Hepatocyte (in vitro differentiated cells): ENCODE measurements at regions not wholly inside any gene's neighbourhood (a gene's known extent, or its start where the extent isn't known, plus 50 kb on each side); places are given as distances from the start of the nearest gene placed in this dataset.

Source experiments
- DNase-seq: peaks from one replicate; pipeline ENCODE4 v3.0.0-alpha.2; 2016; ENCODE audit warnings: low spot score
- H2AFZ ChIP-seq: fragments of 200-600 bp; sonication (generic); 2 replicates; pipeline ENCODE4 v1.6.0; 2016; ENCODE audit warnings: antibody characterized with exemption, mild to moderate bottlenecking
- H3K27ac ChIP-seq: fragments of 200-600 bp; sonication (generic); 2 replicates; pipeline ENCODE4 v1.5.1; 2016; ENCODE audit warnings: mild to moderate bottlenecking
- H3K27me3 ChIP-seq: fragments of 200-600 bp; sonication (generic); 2 replicates; pipeline ENCODE4 v1.6.1; 2016
- H3K36me3 ChIP-seq: fragments of 200-600 bp; sonication (generic); replicated peaks from 2 replicates; pipeline ENCODE4 v1.5.1; 2016; ENCODE audit warnings: low read depth; ENCODE audit not compliant: insufficient read depth
- H3K4me1 ChIP-seq: fragments of 200-600 bp; sonication (generic); 2 replicates; pipeline ENCODE4 v1.5.1; 2016; ENCODE audit warnings: mild to moderate bottlenecking, moderate library complexity; ENCODE audit not compliant: insufficient read depth
- H3K4me2 ChIP-seq: fragments of 200-600 bp; sonication (generic); 2 replicates; pipeline ENCODE4 v1.6.0; 2016
- H3K4me3 ChIP-seq: fragments of 200-600 bp; sonication (generic); 2 replicates; pipeline ENCODE4 v1.5.1; 2016; ENCODE audit warnings: mild to moderate bottlenecking
- H3K79me2 ChIP-seq: fragments of 200-600 bp; sonication (generic); 2 replicates; pipeline ENCODE4 v1.6.0; 2017; ENCODE audit warnings: mild to moderate bottlenecking
- H3K9me2 ChIP-seq: fragments of 200-600 bp; sonication (generic); replicated peaks from 2 replicates; pipeline ENCODE4 v1.6.0; 2017; ENCODE audit warnings: mild to moderate bottlenecking; ENCODE audit not compliant: insufficient read depth
- H3K9me3 ChIP-seq: fragments of 200-600 bp; sonication (generic); 2 replicates; pipeline ENCODE4 v1.5.1; 2016; ENCODE audit warnings: low read depth, mild to moderate bottlenecking
- H4K20me1 ChIP-seq: fragments of 200-600 bp; sonication (generic); 2 replicates; pipeline ENCODE4 v1.6.0; 2016; ENCODE audit warnings: mild to moderate bottlenecking; ENCODE audit not compliant: insufficient read depth, poor library complexity, severe bottlenecking
- EZH2 ChIP-seq: fragments of 200-600 bp; sonication (generic); IDR thresholded peaks from 2 replicates; pipeline ENCODE4 v1.6.1; 2016; ENCODE audit warnings: antibody characterized with exemption, mild to moderate bottlenecking, borderline replicate concordance
- EZH2phosphoT487 ChIP-seq: fragments of 200-600 bp; sonication (generic); IDR thresholded peaks from one replicate; pipeline ENCODE4 v1.6.1; 2018; ENCODE audit warnings: antibody characterized with exemption, mild to moderate bottlenecking, low read depth, moderate library complexity; ENCODE audit not compliant: unreplicated experiment, severe bottlenecking
- WGBS: methylation state at CpG from one replicate; pipeline ENCODE4 v1.1.6; 2016; ENCODE audit warnings: low lambda C conversion rate; ENCODE audit errors: missing lambda C conversion rate; 5-methylcytosine and 5-hydroxymethylcytosine counted together
- TF ChIP-seq, protein P1 (sequence below): fragments of 200-600 bp; sonication (generic); IDR thresholded peaks from 2 replicates; pipeline ENCODE4 v1.5.1; 2016; ENCODE audit warnings: antibody characterized with exemption, mild to moderate bottlenecking; ENCODE audit not compliant: poor library complexity

DNA sequence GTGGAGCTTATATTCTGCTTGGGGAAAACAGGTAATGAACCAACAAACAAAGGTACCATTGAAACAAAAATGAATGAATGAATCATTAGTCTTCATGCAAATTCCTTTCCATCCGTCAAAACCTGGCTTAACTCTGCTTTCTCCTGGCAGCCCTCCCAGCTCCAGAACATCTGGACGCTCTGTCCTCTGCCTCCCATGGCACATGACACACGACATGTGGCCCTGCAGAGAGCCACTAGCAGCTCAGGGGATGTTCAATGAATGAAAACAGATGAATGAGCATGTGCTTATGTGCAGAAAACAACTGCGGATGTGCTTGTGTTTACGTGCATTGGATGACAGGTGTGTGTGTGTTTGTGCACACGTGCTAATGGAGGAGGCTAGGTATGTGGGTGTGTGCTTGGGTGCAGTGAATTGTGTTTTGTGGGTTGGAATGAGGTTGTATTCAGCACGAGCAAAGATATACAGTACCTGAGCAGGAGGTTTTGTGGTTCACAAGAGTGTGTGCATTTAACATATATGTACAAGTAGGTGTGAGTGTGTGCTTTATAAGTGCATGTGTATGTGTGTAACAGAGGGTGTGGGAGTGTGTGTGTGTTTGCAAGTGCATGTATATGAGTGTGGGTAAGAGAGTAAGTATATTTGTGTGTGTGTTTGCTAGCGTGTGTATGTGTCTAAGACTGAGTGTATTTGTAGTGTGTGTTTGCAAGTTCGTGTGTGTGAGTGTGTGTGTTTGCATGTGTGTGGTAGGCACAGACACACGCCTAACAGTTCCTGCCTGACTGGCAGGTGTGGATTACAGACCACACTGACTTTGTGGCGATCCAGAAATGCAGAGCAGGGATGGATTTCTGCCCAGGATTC lies 374.1 kb upstream of the SULF2 start:
- Histone ChIP-seq H2AFZ (no peak overlapping the region), H3K4me3 (no peak overlapping the region), H3K27me3 (no peaks in the 10 kb centered on the region), H3K4me1 (no peaks in the 10 kb centered on the region), H3K9me2 (no peaks in the 10 kb centered on the region), H3K79me2 (no peaks in the 10 kb centered on the region), H3K27ac (no peak overlapping the region), H3K36me3 (no peaks in the 10 kb centered on the region), H4K20me1 (no peaks in the 10 kb centered on the region), H3K4me2 (no peak overlapping the region), H3K9me3 (no peaks in the 10 kb centered on the region)
- TF ChIP-seq EZH2: no peak
- TF ChIP-seq, protein P1, sequence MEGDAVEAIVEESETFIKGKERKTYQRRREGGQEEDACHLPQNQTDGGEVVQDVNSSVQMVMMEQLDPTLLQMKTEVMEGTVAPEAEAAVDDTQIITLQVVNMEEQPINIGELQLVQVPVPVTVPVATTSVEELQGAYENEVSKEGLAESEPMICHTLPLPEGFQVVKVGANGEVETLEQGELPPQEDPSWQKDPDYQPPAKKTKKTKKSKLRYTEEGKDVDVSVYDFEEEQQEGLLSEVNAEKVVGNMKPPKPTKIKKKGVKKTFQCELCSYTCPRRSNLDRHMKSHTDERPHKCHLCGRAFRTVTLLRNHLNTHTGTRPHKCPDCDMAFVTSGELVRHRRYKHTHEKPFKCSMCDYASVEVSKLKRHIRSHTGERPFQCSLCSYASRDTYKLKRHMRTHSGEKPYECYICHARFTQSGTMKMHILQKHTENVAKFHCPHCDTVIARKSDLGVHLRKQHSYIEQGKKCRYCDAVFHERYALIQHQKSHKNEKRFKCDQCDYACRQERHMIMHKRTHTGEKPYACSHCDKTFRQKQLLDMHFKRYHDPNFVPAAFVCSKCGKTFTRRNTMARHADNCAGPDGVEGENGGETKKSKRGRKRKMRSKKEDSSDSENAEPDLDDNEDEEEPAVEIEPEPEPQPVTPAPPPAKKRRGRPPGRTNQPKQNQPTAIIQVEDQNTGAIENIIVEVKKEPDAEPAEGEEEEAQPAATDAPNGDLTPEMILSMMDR: no peak
- TF ChIP-seq EZH2phosphoT487: no peak
- DNase-seq: no peak
- 69% methylated on average over 11 of the region's 11 CpGs for WGBS

DNA sequence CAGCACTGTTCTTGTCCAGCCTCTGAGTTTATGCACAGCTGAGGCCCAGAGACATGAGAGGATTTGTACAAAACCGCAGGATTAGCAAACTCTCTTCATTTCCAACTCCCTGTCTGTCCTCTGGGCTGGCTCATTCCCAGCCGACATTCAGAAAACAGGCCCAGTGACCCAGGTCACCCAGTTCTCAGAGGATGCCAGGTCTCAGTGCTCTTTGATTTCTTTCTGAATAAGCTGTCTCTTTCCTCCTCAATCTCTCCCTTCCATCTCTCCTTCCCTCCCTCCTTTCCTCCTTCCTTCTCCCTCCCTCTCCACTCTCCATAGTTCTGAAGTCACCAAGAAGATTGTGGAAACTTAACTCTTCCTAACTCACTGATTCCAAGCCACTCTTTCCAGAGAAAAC lies 372.7 kb upstream of the SULF2 start:
- Histone ChIP-seq H3K36me3 (no peaks in the 10 kb centered on the region), H3K27ac (no peak overlapping the region), H3K9me2 (no peaks in the 10 kb centered on the region), H3K4me1 (no peaks in the 10 kb centered on the region), H3K4me3 (no peak overlapping the region), H3K4me2 (no peak overlapping the region), H2AFZ (no peak overlapping the region), H3K27me3 (no peaks in the 10 kb centered on the region), H3K9me3 (no peaks in the 10 kb centered on the region), H4K20me1 (no peaks in the 10 kb centered on the region), H3K79me2 (no peaks in the 10 kb centered on the region)
- no peak for DNase-seq
- no peak for TF ChIP-seq EZH2phosphoT487
- WGBS: 69% methylated on average over 2 of the region's 2 CpGs

DNA sequence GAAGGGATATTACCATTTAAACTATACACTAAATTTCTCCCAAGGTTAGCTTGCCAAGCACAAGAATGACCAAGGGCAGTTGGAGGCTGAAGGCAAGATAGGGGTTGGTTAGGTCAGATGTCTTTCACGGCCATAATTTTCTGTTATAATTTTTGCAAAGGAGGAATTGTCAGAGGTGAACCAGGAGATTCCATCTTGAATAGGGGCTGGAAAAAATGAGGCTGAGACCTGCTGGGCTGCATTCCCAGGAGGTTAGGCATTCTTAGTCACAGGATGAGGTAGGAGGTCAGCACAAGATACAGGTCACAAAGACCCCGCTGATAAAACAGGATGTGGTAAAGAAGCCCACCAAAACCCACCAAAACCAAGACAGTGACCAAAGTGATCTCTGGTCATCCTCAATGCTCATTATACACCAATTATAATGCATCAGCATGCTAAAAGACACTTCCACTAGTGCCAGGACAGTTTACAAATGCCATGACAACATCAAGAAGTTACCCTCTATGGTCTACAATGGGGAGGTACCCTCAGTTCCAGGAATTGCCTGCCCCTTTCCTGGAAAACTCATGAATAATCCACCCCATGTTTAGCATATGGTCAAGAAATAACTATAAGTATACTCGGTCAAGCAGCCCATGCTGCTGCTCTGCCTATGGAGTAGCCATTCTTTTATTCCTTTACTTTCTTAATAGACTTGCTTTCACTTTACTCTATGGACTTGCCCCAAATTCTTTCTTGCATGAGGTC lies 371.8 kb upstream of the SULF2 start:
- no peaks in the 10 kb centered on the region for H3K27me3 ChIP-seq
- H3K4me3 ChIP-seq: no peak overlapping the region
- H3K4me1 ChIP-seq: no peaks in the 10 kb centered on the region
- no peak for DNase-seq
- H3K9me3 ChIP-seq: no peaks in the 10 kb centered on the region
- no peaks in the 10 kb centered on the region for H4K20me1 ChIP-seq
- TF ChIP-seq, protein P1: no peak
- no peak for TF ChIP-seq EZH2
- no peak for TF ChIP-seq EZH2phosphoT487
- no peak overlapping the region for H3K27ac ChIP-seq
- H3K9me2 ChIP-seq: no peaks in the 10 kb centered on the region
- H3K36me3 ChIP-seq: no peaks in the 10 kb centered on the region
- no peak overlapping the region for H3K4me2 ChIP-seq
- WGBS: 99% methylated on average over 3 of the region's 3 CpGs
- no peaks in the 10 kb centered on the region for H3K79me2 ChIP-seq
- H2AFZ ChIP-seq: no peak overlapping the region

DNA sequence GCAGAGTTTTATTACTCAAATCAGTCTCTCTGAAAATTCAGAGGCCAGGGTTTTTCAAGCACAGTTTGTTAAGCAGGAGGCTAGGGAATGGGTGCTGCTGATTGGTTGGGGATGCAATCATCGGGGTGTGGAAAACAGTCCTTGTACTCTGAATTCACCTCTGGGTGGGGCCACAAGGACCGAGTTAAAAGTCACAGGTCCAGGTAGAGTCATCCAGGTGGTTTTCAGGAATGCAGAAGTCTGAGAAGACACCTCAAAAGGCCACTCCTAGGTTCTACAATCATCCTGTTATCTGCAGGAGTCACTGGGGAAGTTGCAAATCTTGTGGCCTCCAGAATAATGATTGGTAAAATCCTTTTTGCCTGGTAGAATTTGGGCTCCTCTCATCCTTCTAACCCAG lies 371.2 kb upstream of the SULF2 start:
- no peak overlapping the region for H3K4me3 ChIP-seq
- no peaks in the 10 kb centered on the region for H3K4me1 ChIP-seq
- no peaks in the 10 kb centered on the region for H4K20me1 ChIP-seq
- H2AFZ ChIP-seq: no peak overlapping the region
- H3K36me3 ChIP-seq: no peaks in the 10 kb centered on the region
- H3K79me2 ChIP-seq: no peaks in the 10 kb centered on the region
- DNase-seq: no peak
- H3K9me2 ChIP-seq: no peaks in the 10 kb centered on the region
- 85% methylated on average over 2 of the region's 2 CpGs for WGBS
- no peak overlapping the region for H3K4me2 ChIP-seq
- no peaks in the 10 kb centered on the region for H3K27me3 ChIP-seq
- H3K9me3 ChIP-seq: no peaks in the 10 kb centered on the region
- no peak for TF ChIP-seq EZH2phosphoT487
- no peak overlapping the region for H3K27ac ChIP-seq
